ENCODE measurements at regions not wholly inside any gene's neighbourhood (a gene's known extent, or its start where the extent isn't known, plus 50 kb on each side); places are given as distances from the start of the nearest gene placed in this dataset.

DNA sequence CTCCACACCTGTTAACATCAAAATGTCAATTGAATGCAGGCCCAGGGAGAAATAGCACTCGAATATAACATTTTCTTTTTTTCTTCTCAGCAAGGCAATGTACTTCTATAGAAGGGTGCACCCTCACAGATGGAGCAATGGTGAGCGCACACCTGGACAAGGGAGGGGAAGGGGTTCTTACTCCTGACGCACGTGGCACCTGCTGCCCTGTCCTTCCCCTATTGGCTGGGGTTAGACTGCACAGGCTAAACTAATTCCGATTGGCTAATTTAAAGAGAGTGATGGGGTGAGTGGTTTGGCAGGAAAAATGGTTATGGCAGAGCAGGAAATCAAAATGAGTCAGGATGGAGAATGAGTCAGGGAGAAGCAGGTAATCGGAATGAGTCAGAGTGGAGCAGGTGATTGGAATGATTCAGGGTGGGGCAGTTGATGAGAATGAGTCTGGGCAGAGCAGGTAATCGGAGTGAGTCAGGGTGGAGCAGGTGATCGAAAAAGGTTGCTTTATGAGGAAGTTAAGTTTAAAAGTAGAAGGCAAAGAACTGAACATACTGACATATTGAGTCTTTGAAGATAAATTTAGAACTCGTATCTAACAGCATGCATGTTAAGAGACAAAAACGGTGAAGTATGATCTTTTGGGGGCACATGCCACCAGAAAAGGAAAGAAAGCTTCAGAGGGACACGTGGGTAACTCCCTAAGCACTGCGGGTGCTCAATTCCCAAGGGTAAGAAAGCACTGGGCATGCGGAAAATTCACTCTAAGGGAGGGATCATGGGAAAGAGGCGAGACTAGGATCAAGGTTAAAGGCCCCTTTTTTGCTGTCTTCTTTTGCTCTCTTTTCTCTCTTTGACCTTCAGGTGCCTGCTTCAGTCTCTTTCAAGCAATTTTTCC lies 72.9 kb upstream of the GALNT15 start:
- in situ Hi-C loops (cut with HindIII; ENCODE audit: low sequenced_read_pairs), result no loop called here

DNA sequence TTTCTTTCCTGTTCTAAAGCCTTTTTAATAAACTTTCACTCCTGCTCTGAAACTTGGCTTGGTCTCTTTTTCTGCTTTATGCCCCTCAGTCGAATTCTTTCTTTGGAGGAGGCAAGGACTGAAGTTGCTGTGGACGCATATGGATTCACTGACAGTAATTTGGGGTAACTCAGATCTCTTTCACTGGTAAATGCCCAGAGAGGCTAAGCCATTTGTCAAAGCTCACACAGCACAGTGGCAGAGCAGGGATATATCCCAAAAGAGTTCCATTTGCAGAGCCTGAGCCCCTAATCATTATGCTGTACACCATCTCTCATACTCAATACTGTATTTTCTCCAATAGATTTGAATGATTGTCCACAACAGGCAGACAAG lies 72.3 kb upstream of the GALNT15 start:
- in situ Hi-C loops (cut with HindIII; ENCODE audit: low sequenced_read_pairs), result no loop called here

DNA sequence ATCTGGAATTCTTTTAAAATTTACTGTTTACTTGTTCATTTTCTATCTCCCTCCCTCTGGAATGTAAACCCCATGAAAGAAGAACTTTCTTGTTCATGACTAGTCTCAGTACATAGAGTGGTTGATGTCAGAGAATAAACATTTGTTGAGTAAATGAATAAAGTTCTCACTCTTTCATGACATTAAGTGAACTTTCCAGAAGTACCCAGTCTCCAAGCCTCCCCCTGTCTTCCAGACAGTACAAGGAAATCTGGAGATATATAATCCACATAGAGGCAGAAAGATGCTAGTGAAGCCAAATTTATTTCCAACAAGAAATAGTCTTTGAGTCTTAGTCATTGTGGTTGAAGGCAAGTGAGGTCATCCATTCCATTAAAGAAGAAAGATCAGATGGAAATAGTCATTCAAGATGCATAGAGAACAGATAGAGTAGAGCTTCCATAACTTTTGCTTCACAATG lies 71.5 kb upstream of the GALNT15 start:
- in situ Hi-C loops (cut with HindIII; ENCODE audit: low sequenced_read_pairs), result no loop called here

DNA sequence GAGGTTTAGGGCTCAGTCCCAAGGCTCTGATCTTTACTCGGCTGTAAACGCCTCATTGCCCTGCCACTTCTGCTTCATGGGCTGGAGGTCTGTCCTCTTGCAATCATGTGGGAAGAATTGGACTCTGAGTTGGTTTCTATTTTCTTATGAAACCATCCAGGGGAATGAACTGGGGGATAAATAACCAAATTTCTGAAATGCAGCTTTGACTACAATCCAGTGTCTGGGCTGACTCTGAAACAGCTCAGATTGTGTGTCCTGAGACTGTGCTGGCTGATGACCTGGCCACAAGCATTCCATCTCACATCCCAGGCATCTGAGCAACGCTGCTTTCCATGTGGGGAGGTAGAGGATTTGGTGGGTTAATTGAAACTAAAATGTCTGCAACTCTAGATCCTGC lies 71.0 kb upstream of the GALNT15 start:
- in situ Hi-C loops (cut with HindIII; ENCODE audit: low sequenced_read_pairs), result no loop called here

DNA sequence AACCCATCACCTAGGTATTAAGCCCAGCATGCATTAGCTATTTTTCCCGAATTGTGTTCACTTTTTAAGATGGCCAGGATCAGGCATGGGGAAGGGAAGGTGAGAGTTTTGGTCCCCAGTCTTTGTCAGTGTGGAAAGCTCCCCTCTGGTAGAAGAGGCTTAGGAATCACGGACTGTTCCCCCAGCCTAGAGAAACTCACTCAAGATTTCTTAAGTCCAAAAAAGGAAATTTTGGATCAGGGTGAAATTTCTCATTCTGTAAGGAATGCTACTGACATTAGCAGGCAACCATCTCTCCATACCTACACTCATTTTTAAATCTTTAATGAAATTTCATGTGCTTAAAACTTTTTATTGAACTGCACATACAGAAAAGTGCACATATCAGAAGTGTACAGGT lies 70.3 kb upstream of the GALNT15 start:
- in situ Hi-C loops (cut with HindIII; ENCODE audit: low sequenced_read_pairs), result no loop called here

DNA sequence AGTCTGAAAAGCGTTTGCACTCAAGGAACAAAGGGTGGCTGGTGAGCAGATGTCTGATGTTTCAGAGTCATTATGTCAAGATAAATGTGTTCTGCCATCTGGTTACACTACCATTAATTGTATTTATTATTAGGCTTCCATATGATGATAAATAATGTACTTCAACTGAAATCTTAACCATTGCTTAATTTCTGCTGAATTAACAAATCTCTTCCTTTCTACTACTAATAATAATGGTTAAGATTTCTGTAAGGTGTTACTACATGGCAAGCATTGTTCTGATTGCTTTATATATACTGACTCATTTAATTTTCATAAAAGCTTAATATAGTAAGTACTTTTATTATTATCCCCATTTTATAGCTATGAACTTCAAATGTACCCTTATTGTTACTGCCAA lies 68.4 kb upstream of the GALNT15 start:
- in situ Hi-C loops (cut with HindIII; ENCODE audit: low sequenced_read_pairs), result no loop called here

DNA sequence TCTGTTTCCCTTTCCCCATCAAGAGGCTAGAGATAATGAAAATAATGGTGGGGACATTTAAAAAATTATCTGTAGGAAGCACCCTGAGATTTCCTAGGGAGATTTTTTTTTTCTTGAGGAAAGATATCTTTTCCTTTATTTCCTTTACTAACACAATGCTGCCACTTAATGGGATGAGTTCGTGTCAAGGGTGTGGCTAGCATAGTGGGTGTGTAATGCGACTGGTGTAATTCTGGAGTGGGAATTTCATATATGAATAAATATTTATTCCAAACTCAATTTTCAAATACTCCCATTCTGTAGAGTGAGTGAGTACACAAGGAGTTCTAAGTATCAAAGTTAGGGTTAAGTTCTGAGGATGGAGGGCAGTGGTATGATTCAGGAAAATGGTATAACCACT lies 66.1 kb upstream of the GALNT15 start:
- in situ Hi-C loops (cut with HindIII; ENCODE audit: low sequenced_read_pairs), result no loop called here

DNA sequence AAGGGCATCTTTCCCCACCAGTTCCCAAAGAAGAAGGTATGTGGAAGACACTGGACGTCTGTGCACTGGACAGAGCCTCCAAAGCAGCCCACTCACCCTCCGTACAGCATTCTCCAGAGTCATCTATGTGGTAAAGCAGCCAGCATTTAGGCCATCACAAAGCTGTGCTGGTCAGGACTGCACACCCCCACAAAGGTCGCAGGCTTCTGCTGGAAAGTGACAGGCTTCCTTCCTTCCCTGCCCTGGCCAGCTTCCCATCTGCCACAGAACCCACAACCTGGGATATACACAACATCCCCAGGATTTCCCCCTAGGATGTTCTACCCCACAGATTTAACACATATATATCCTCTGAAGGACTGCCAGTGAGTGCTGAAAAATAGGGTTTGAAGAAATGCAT lies 64.6 kb upstream of the GALNT15 start:
- in situ Hi-C loops (cut with HindIII; ENCODE audit: low sequenced_read_pairs), result no loop called here

DNA sequence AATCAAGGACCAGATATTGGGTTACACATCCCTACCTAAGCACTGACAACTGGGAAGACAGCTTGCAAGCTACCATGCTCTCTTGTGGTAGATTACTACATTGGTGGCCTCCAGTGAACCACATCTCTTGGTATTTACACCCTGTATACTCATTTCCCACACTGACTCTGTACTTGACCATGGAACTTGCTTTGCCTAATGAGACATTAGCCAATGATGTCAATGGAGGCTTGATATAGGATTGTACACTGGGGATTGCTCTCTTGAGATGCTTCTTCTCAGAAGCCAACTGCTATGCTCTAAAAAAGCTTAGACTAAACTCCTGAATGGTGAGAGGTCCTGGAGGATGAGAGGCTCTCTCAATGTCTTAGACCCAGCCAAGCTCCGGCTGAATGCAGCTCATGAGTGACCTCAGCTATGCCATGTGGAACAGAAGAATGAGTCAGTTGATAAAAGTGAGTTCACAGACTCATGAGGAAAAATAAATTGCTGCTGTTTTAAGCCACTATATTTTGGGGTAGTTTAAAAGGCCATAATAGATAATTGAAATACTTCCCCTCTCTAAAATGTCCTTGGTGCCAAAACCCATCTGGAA lies 61.5 kb upstream of the GALNT15 start:
- in situ Hi-C loops (cut with HindIII; ENCODE audit: low sequenced_read_pairs), result no loop called here

DNA sequence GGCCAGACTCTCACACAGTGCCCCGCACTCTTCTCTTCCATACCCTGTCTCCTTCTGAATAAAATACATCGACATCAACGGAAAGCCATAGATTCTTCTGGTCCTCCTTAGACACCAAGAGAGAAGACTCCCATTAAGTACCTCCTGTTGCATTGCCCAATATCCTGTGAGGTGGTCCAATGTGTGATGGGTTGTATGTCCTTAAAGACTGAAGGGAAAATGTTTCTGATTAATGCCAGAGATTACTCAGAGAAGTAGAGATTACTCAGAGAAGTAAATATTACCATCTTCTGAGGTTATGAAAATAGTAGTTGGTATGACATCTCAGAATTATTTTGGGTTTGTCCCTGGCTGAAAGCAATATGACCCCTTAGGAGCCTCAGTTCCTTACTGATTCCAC lies 60.8 kb upstream of the GALNT15 start:
- in situ Hi-C loops (cut with HindIII; ENCODE audit: low sequenced_read_pairs), result no loop called here

DNA sequence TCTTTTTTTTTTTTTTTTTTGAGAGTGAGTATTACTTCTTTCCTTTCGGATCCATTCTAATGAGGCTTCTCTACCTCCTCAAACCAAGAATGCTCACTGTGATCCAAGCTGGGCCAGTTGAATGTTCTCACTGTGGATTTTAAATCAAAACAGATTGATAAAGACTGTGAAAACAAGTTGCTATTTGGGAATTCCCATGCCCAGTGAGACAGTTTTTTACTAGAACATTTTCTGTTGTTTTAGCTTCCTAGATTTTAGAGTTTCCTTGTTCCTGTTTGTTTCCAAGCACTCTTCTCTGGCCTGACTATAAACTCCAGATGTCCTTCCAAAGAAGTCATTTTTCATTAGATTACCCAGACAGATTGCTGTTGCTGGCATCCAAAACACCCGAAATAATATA lies 60.1 kb upstream of the GALNT15 start:
- in situ Hi-C loops (cut with HindIII; ENCODE audit: low sequenced_read_pairs), result no loop called here

DNA sequence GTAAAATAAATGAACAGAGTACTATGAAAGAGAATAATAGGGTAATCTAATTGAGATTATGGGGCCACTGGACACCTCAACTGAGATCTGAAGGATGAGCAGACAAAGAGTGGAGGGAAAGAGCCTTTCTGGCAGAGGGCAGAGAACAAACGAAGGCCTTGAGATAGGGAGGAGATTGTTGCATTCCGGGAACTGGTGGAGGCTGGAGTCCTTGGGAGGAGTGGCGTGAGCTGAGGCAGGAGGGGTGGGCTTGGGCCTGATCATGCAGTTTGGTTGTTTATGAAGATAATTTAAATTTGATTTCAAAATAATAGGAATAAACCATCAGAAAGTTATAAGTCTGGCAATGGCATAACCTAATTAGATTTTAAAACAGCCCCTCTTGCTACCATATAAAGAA lies 59.5 kb upstream of the GALNT15 start:
- in situ Hi-C loops (cut with HindIII; ENCODE audit: low sequenced_read_pairs), result no loop called here

DNA sequence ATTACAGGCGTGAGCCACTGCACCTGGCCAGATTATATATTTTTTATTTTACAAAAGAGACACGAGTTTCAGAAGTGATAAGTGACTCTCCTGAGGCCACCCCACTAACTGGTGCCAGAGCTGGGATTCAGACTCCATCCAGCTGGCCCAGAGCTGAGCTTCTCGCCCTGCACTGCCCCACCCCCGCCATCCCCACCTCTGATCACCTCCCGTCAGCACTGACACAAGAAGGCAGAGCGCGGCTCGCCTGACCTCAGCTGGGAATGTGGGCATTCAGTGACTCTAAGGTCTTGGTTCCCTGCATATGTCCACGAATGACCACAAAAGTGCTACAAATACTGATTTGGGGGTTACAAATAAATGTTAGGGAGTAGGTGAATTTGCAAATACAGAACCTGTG lies 56.1 kb upstream of the GALNT15 start:
- in situ Hi-C loops (cut with HindIII; ENCODE audit: low sequenced_read_pairs), result no loop called here

DNA sequence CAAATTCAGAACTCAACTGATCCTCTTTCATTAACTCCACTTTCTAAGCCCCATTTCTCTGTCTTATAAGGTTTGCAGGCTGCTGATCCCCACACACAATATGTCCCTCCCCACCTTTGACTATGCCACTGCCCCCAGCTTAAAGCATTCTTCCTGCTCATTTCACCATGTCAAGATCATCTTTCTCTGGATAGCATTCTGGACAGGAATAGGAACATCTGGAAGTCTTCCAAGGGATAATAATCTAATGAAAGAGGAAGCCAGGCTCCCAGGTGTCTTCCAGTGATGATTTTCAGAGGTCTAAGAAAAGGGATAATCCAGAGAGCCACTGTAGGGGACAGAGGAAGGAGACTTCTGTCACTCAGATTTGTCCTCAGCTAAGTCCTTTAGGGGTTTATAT lies 54.6 kb upstream of the GALNT15 start:
- in situ Hi-C loops (cut with HindIII; ENCODE audit: low sequenced_read_pairs), result no loop called here

DNA sequence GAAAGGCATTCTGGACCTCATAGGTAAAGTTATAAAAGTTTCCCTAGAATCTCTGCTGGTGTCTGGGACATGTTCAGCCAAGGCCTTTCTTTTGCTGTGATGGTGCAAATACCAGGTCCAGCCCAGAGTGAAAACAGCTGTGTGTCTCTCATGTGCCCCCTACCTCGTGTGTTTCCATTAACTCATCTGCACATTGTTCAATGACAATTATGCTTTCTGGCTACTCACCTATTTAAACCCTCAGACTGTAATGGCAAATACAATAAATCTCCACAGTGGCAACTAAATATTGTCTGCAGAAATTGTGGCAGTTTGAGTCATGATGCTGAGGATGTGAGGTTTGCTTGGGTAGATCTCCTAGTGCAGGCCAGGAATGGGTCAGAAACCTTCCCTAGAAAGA lies 53.1 kb upstream of the GALNT15 start:
- in situ Hi-C loops (cut with HindIII; ENCODE audit: low sequenced_read_pairs), result no loop called here

DNA sequence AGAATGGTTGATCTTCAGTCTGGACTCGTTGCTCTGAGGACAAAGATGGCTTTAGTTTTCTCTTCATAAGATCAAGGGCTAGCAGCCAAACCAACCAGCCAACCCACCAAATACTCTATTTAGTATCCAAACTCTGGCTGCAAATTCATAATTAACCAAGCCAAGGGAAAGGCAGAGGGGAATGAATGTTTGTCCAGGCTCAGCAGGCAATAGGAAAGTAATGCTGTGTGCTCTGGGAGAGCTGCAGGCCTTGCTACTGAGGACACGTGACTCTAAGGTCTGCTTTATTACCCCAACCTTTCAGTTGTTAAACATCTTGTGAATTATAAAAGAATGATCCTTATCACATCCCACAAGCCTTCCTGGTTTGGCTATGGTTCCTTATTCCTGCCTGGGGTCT lies 52.3 kb upstream of the GALNT15 start:
- in situ Hi-C loops (cut with HindIII; ENCODE audit: low sequenced_read_pairs), result no loop called here

DNA sequence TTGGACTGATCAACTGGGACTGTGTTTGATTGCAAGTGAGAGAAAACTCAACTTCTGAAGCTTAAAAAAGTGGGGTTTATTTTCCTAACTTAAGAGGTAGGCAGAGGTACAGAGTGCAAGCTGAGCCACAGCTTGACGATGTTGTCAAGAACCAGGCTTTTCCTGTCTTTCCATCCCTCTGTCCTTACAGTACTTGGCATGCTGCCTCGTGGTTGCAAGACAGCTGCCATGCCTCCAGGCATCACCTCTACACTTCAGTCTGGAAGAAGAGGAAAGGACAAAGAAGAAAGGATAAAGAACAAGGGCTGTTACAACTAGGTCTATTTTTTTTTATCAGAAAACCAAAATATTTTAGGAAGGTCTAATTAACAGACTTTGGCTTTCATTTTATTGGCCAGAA lies 51.8 kb upstream of the GALNT15 start:
- in situ Hi-C loops (cut with HindIII; ENCODE audit: low sequenced_read_pairs), result no loop called here

DNA sequence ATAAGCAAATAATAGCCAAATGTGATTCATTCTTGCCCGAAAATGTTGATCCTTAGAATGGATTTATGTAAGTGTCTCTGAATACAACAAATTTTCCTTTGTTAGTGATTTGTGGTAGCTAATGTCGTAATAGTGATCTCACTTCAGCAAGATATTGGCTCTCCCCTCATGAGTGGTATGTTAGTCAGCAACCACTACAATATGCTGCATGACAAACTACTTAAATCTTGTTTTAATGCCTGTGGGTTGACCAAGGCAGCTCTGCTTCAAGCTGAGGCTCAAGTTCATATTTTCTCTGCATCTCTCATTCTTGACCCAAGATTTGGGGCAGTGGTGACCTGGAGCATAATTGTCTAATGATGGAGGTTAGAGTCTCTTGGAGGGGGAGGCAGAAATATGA lies 49.8 kb upstream of the GALNT15 start:
- in situ Hi-C loops (cut with HindIII; ENCODE audit: low sequenced_read_pairs), result no loop called here

All from endothelial cell of hepatic sinusoid (primary cell).